ENCODE measurements at regions not wholly inside any gene's neighbourhood (a gene's known extent, or its start where the extent isn't known, plus 50 kb on each side); places are given as distances from the start of the nearest gene placed in this dataset.

GRCh38 chr12:79517363-79517762, 173.4 kb downstream of the PAWR start:
- peaks cover 3% of the 10 kb centered on the region for H3K36me3 Mint-ChIP-seq (ENCODE audit: low read depth, unreplicated experiment)
- FAIRE-seq, result peak; percentile 75

GRCh38 chr12:79515530-79515935, 175.2 kb downstream of the PAWR start:
- DNase-seq (ENCODE audit: low read depth), result peak; percentile 34
- H3K4me1 ChIP-seq (ENCODE audit: insufficient read depth, low read length), result peaks cover 7% of the 10 kb centered on the region
- Mint-ChIP-seq H3K27me3 (ENCODE audit: low read depth, unreplicated experiment) (no peaks in the 10 kb centered on the region), H3K4me3 (ENCODE audit: unreplicated experiment) (no peak overlapping the region), H3K36me3 (ENCODE audit: low read depth, unreplicated experiment) (peaks cover 7% of the 10 kb centered on the region), H3K9me3 (ENCODE audit: unreplicated experiment) (no peaks in the 10 kb centered on the region), H3K4me1 (ENCODE audit: low read depth, unreplicated experiment) (peaks cover 10% of the 10 kb centered on the region), H3K27ac (ENCODE audit: unreplicated experiment) (peak overlapping the region; percentile 26)
- no peaks in the 10 kb centered on the region for H3K36me3 ChIP-seq (ENCODE audit: insufficient read depth, low read length)
- TF ChIP-seq CTCF (IDR thresholded peaks at IDR 0.05; ENCODE audit: insufficient read depth, low read depth, low read length) (no peak), EZH2 (IDR thresholded peaks at IDR 0.05; ENCODE audit: insufficient read depth, low read length) (no peak)
- H3K27me3 ChIP-seq (ENCODE audit: insufficient read depth, low read length), result no peaks in the 10 kb centered on the region
- H4K20me1 ChIP-seq (ENCODE audit: insufficient read depth, low read length), result no peaks in the 10 kb centered on the region
- H3K27ac ChIP-seq (ENCODE audit: low read depth, low read length), result no peak overlapping the region
- H3K4me2 ChIP-seq (ENCODE audit: low read length), result no peak overlapping the region
- H3K9me3 ChIP-seq (ENCODE audit: insufficient read depth, low read depth, low read length), result no peaks in the 10 kb centered on the region
- no peak overlapping the region for H3K4me3 ChIP-seq (ENCODE audit: insufficient read depth, low read depth, low read length)
- FAIRE-seq, result no peak
- H3K9ac ChIP-seq (ENCODE audit: low read length), result no peak overlapping the region
- no peaks in the 10 kb centered on the region for H3K79me2 ChIP-seq (ENCODE audit: insufficient read depth, low read length)
- no peak overlapping the region for H2AFZ ChIP-seq (ENCODE audit: low read depth, low read length)

More at GRCh38 chr12:79517363-79517762, 173.4 kb downstream of the PAWR start:
- Histone ChIP-seq H3K9me3 (ENCODE audit: insufficient read depth, low read depth, low read length) (no peaks in the 10 kb centered on the region), H3K79me2 (ENCODE audit: insufficient read depth, low read length) (no peaks in the 10 kb centered on the region), H3K27me3 (ENCODE audit: insufficient read depth, low read length) (no peaks in the 10 kb centered on the region), H2AFZ (ENCODE audit: low read depth, low read length) (no peak overlapping the region), H3K4me2 (ENCODE audit: low read length) (no peak overlapping the region), H3K9ac (ENCODE audit: low read length) (no peak overlapping the region), H3K36me3 (ENCODE audit: insufficient read depth, low read length) (no peaks in the 10 kb centered on the region), H4K20me1 (ENCODE audit: insufficient read depth, low read length) (no peaks in the 10 kb centered on the region), H3K27ac (ENCODE audit: low read depth, low read length) (no peak overlapping the region), H3K4me3 (ENCODE audit: insufficient read depth, low read depth, low read length) (no peak overlapping the region), H3K4me1 (ENCODE audit: insufficient read depth, low read length) (peaks cover 14% of the 10 kb centered on the region)
- TF ChIP-seq EZH2 (IDR thresholded peaks at IDR 0.05; ENCODE audit: insufficient read depth, low read length) (no peak), CTCF (IDR thresholded peaks at IDR 0.05; ENCODE audit: insufficient read depth, low read depth, low read length) (no peak)
- DNase-seq (ENCODE audit: low read depth), result no peak
- H3K27ac Mint-ChIP-seq (ENCODE audit: unreplicated experiment), result no peak overlapping the region
- H3K4me1 Mint-ChIP-seq (ENCODE audit: low read depth, unreplicated experiment), result peaks cover 10% of the 10 kb centered on the region
- H3K27me3 Mint-ChIP-seq (ENCODE audit: low read depth, unreplicated experiment), result no peaks in the 10 kb centered on the region
- H3K9me3 Mint-ChIP-seq (ENCODE audit: unreplicated experiment), result no peaks in the 10 kb centered on the region
- H3K4me3 Mint-ChIP-seq (ENCODE audit: unreplicated experiment), result no peak overlapping the region

GRCh38 chr12:79514730-79515529, 175.8 kb downstream of the PAWR start:
- Histone ChIP-seq H3K9me3 (ENCODE audit: insufficient read depth, low read depth, low read length) (no peaks in the 10 kb centered on the region), H3K79me2 (ENCODE audit: insufficient read depth, low read length) (no peaks in the 10 kb centered on the region), H3K36me3 (ENCODE audit: insufficient read depth, low read length) (no peaks in the 10 kb centered on the region), H3K9ac (ENCODE audit: low read length) (no peak overlapping the region), H3K4me3 (ENCODE audit: insufficient read depth, low read depth, low read length) (no peak overlapping the region), H3K27ac (ENCODE audit: low read depth, low read length) (no peak overlapping the region), H3K4me2 (ENCODE audit: low read length) (no peak overlapping the region), H2AFZ (ENCODE audit: low read depth, low read length) (no peak overlapping the region), H3K4me1 (ENCODE audit: insufficient read depth, low read length) (peaks cover 7% of the 10 kb centered on the region), H4K20me1 (ENCODE audit: insufficient read depth, low read length) (no peaks in the 10 kb centered on the region), H3K27me3 (ENCODE audit: insufficient read depth, low read length) (no peaks in the 10 kb centered on the region)
- Mint-ChIP-seq H3K27ac (ENCODE audit: unreplicated experiment) (no peak overlapping the region), H3K4me1 (ENCODE audit: low read depth, unreplicated experiment) (peaks cover 10% of the 10 kb centered on the region), H3K4me3 (ENCODE audit: unreplicated experiment) (no peak overlapping the region), H3K36me3 (ENCODE audit: low read depth, unreplicated experiment) (peaks cover 7% of the 10 kb centered on the region), H3K9me3 (ENCODE audit: unreplicated experiment) (no peaks in the 10 kb centered on the region), H3K27me3 (ENCODE audit: low read depth, unreplicated experiment) (no peaks in the 10 kb centered on the region)
- no peak for DNase-seq (ENCODE audit: low read depth)
- TF ChIP-seq CTCF (IDR thresholded peaks at IDR 0.05; ENCODE audit: insufficient read depth, low read depth, low read length) (no peak), EZH2 (IDR thresholded peaks at IDR 0.05; ENCODE audit: insufficient read depth, low read length) (no peak)
- no peak for FAIRE-seq
